ENCODE measurements at regions not wholly inside any gene's neighbourhood (a gene's known extent, or its start where the extent isn't known, plus 50 kb on each side); places are given as distances from the start of the nearest gene placed in this dataset.

DNA sequence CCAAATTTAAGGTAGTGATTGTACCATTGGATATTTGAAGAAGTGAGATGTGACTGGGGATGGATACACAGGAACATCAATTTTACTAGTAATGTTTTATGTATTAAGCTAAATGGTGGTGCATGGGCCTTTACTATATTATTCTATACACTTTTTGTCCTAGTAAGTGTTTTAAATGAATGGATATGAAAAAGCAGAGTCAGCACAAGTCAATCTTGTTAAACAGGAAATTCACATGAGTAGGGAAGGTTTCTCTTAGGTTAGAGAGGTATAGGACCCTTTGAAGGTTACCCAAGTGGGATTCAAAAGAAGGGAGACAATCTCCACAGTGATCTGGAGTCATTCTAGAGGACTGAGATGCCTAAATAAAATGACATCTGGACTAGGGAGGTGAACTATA lies 71.8 kb upstream of the NCKAP5 start:
- H3K4me2 ChIP-seq (replicated peaks; ENCODE audit: low read depth, low read length, poor library complexity, severe bottlenecking): no peak overlapping the region
- TF ChIP-seq, protein P1, sequence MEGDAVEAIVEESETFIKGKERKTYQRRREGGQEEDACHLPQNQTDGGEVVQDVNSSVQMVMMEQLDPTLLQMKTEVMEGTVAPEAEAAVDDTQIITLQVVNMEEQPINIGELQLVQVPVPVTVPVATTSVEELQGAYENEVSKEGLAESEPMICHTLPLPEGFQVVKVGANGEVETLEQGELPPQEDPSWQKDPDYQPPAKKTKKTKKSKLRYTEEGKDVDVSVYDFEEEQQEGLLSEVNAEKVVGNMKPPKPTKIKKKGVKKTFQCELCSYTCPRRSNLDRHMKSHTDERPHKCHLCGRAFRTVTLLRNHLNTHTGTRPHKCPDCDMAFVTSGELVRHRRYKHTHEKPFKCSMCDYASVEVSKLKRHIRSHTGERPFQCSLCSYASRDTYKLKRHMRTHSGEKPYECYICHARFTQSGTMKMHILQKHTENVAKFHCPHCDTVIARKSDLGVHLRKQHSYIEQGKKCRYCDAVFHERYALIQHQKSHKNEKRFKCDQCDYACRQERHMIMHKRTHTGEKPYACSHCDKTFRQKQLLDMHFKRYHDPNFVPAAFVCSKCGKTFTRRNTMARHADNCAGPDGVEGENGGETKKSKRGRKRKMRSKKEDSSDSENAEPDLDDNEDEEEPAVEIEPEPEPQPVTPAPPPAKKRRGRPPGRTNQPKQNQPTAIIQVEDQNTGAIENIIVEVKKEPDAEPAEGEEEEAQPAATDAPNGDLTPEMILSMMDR (IDR thresholded peaks at IDR 0.05): no peak
- TF ChIP-seq EZH2 (IDR thresholded peaks at IDR 0.05; ENCODE audit: borderline replicate concordance, insufficient read depth, low read depth, low read length, poor library complexity, severe bottlenecking): no peak
- no peaks in the 10 kb centered on the region for H3K79me2 ChIP-seq (ENCODE audit: control insufficient read depth, insufficient read depth, low read length)
- no peak overlapping the region for H3K4me3 ChIP-seq (ENCODE audit: control extremely low read depth in 1 of 5, extremely low read depth in 1 of 5, insufficient read depth in 1 of 5, low read depth in 2 of 5, low read length in 4 of 5)
- H3K4me1 ChIP-seq (ENCODE audit: control insufficient read depth in 2 of 2, insufficient read depth in 2 of 2, low read length in 2 of 2): no peaks in the 10 kb centered on the region
- intact Hi-C loops (cut with micrococcal nuclease): no loop called here
- ChIA-PET CTCF (no interaction called here), POLR2A (no interaction called here)
- H3K36me3 ChIP-seq (replicated peaks in 1 of 2; ENCODE audit: control extremely low read depth in 1 of 2, control insufficient read depth in 1 of 2, extremely low read depth in 1 of 2, insufficient read depth in 2 of 2, low read length in 1 of 2): no peaks in the 10 kb centered on the region
- no peak overlapping the region for H3K27ac ChIP-seq (ENCODE audit: low read length in 2 of 2)
- no peaks in the 10 kb centered on the region for H3K27me3 ChIP-seq (replicated peaks in 1 of 4; ENCODE audit: control extremely low read depth in 1 of 4, control insufficient read depth in 3 of 4, insufficient read depth in 4 of 4, low read length in 3 of 4)
- H3K9me3 Mint-ChIP-seq (ENCODE audit: insufficient read depth): no peaks in the 10 kb centered on the region
- H3K4me3 Mint-ChIP-seq: no peak overlapping the region
- H2AFZ ChIP-seq (ENCODE audit: insufficient read depth, low read depth, low read length, poor library complexity, severe bottlenecking): no peak overlapping the region
- DNase-seq: no peak
- H3K9ac ChIP-seq (ENCODE audit: low read length): no peak overlapping the region
- no peak for ATAC-seq (ENCODE audit: low read depth)
- peaks cover 8% of the 10 kb centered on the region for H3K27me3 Mint-ChIP-seq
- no peak overlapping the region for H3K27ac Mint-ChIP-seq
- H4K20me1 ChIP-seq (ENCODE audit: control insufficient read depth, insufficient read depth, low read length, poor library complexity, severe bottlenecking): no peaks in the 10 kb centered on the region
- no peaks in the 10 kb centered on the region for H3K9me3 ChIP-seq (ENCODE audit: control extremely low read depth in 1 of 3, control insufficient read depth in 2 of 3, insufficient read depth in 1 of 3, low read length in 2 of 3)
- no peaks in the 10 kb centered on the region for H3K4me1 Mint-ChIP-seq

DNA sequence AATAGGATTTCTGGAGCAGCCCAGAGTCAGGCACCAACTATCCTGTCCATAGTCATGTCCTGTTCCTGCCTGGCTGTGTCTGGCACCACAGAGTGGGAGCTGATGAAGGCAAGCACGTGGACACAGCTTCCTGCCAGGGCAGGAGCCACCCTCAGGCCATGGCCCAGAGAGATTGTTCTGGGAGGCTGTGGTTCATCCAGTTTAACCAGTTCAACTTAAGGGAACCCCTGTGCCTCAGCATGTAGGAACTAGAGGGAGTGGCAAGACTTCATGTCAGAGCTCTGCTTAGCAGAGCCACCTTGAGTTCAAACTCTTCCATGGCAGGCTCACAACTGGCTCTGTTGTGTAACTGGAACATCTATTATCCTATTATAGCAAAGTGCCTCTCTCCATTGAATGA lies 73.2 kb upstream of the NCKAP5 start:
- ATAC-seq (ENCODE audit: low read depth) (no peak), DNase-seq (no peak)
- no peak for TF ChIP-seq EZH2 (IDR thresholded peaks at IDR 0.05; ENCODE audit: borderline replicate concordance, insufficient read depth, low read depth, low read length, poor library complexity, severe bottlenecking)
- TF ChIP-seq, protein P1 (IDR thresholded peaks at IDR 0.05): no peak
- H3K4me3 ChIP-seq (ENCODE audit: control extremely low read depth in 1 of 5, extremely low read depth in 1 of 5, insufficient read depth in 1 of 5, low read depth in 2 of 5, low read length in 4 of 5): no peak overlapping the region
- no peaks in the 10 kb centered on the region for H4K20me1 ChIP-seq (ENCODE audit: control insufficient read depth, insufficient read depth, low read length, poor library complexity, severe bottlenecking)
- no peak overlapping the region for H3K27ac ChIP-seq (ENCODE audit: low read length in 2 of 2)
- no peak overlapping the region for H3K27ac Mint-ChIP-seq
- H3K9me3 Mint-ChIP-seq (ENCODE audit: insufficient read depth): no peaks in the 10 kb centered on the region
- ChIA-PET POLR2A (no interaction called here), CTCF (no interaction called here)
- WGBS (ENCODE audit: insufficient coverage): 18% methylated on average over 1 of the region's 1 CpG
- no peak overlapping the region for H3K4me3 Mint-ChIP-seq
- H3K9me3 ChIP-seq (ENCODE audit: control extremely low read depth in 1 of 3, control insufficient read depth in 2 of 3, insufficient read depth in 1 of 3, low read length in 2 of 3): no peaks in the 10 kb centered on the region
- no peaks in the 10 kb centered on the region for H3K4me1 ChIP-seq (ENCODE audit: control insufficient read depth in 2 of 2, insufficient read depth in 2 of 2, low read length in 2 of 2)
- no peak overlapping the region for H3K4me2 ChIP-seq (replicated peaks; ENCODE audit: low read depth, low read length, poor library complexity, severe bottlenecking)
- H3K9ac ChIP-seq (ENCODE audit: low read length): no peak overlapping the region
- no peaks in the 10 kb centered on the region for H3K4me1 Mint-ChIP-seq
- intact Hi-C loops (cut with micrococcal nuclease): no loop called here
- H3K27me3 ChIP-seq (replicated peaks in 1 of 4; ENCODE audit: control extremely low read depth in 1 of 4, control insufficient read depth in 3 of 4, insufficient read depth in 4 of 4, low read length in 3 of 4): no peaks in the 10 kb centered on the region
- H3K27me3 Mint-ChIP-seq: peaks cover 8% of the 10 kb centered on the region
- H3K36me3 ChIP-seq (replicated peaks in 1 of 2; ENCODE audit: control extremely low read depth in 1 of 2, control insufficient read depth in 1 of 2, extremely low read depth in 1 of 2, insufficient read depth in 2 of 2, low read length in 1 of 2): no peaks in the 10 kb centered on the region
- H2AFZ ChIP-seq (ENCODE audit: insufficient read depth, low read depth, low read length, poor library complexity, severe bottlenecking): no peak overlapping the region
- H3K79me2 ChIP-seq (ENCODE audit: control insufficient read depth, insufficient read depth, low read length): no peaks in the 10 kb centered on the region
